ENCODE measurements at regions not wholly inside any gene's neighbourhood (a gene's known extent, or its start where the extent isn't known, plus 50 kb on each side); places are given as distances from the start of the nearest gene placed in this dataset.
"Not testable (repeated sequence)": the region's sequence is repeated elsewhere in the genome, so short reads cannot be mapped to it uniquely, and the experiment has no call there.

- no peak for DNase-seq
These were observed 2612.9 kb downstream of the PCDH9 start for GRCh38 chr13:64617231-64617630.

- DNase-seq, result no peak
These were observed 2638.2 kb downstream of the PCDH9 start for GRCh38 chr13:64591971-64592370.

GRCh38 chr13:64579331-64579730 is 2650.8 kb downstream of the PCDH9 start:
- DNase-seq, result no peak

GRCh38 chr13:64568748-64569147 is 2661.4 kb downstream of the PCDH9 start:
- no peak for DNase-seq

GRCh38 chr13:64558031-64558430 is 2672.1 kb downstream of the PCDH9 start:
- not testable (repeated sequence) for DNase-seq

- DNase-seq, result no peak
These were observed 2673.8 kb downstream of the PCDH9 start for GRCh38 chr13:64556376-64556775.

- DNase-seq, result no peak
These were observed 2676.6 kb downstream of the PCDH9 start for GRCh38 chr13:64553411-64554129.

GRCh38 chr13:64551755-64552154 is 2678.4 kb downstream of the PCDH9 start:
- DNase-seq, result no peak

GRCh38 chr13:64546371-64546770 is 2683.8 kb downstream of the PCDH9 start:
- no peak for DNase-seq

GRCh38 chr13:64540976-64541375 is 2689.2 kb downstream of the PCDH9 start:
- no peak for DNase-seq

GRCh38 chr13:64540468-64540867 is 2689.7 kb downstream of the PCDH9 start:
- no peak for DNase-seq

GRCh38 chr13:64538711-64539110 is 2691.4 kb downstream of the PCDH9 start:
- DNase-seq, result no peak

- no peak for DNase-seq
These were observed 2695.8 kb downstream of the PCDH9 start for GRCh38 chr13:64534302-64534701.

- DNase-seq, result no peak
These were observed 2698.7 kb downstream of the PCDH9 start for GRCh38 chr13:64531400-64531799.

GRCh38 chr13:64529874-64530485 is 2700.2 kb downstream of the PCDH9 start:
- DNase-seq, result no peak

GRCh38 chr13:64528838-64529237 is 2701.3 kb downstream of the PCDH9 start:
- no peak for DNase-seq

- no peak for DNase-seq
These were observed 2702.6 kb downstream of the PCDH9 start for GRCh38 chr13:64527561-64527960.

GRCh38 chr13:64525687-64526086 is 2704.4 kb downstream of the PCDH9 start:
- DNase-seq, result no peak

GRCh38 chr13:64510747-64511146 is 2719.4 kb downstream of the PCDH9 start:
- no peak for DNase-seq

GRCh38 chr13:64506246-64506645 is 2723.9 kb downstream of the PCDH9 start:
- DNase-seq, result no peak

GRCh38 chr13:64505336-64505910 is 2724.7 kb downstream of the PCDH9 start:
- DNase-seq, result no peak

- DNase-seq, result no peak
These were observed 2741.4 kb downstream of the PCDH9 start for GRCh38 chr13:64488731-64489130.

GRCh38 chr13:64482373-64482772 is 2747.8 kb downstream of the PCDH9 start:
- no peak for DNase-seq

GRCh38 chr13:64480672-64481071 is 2749.5 kb downstream of the PCDH9 start:
- no peak for DNase-seq
